Activated B cell treated with CpG ODN at 0.5 μM for 24 hours (primary cell): ENCODE measurements at regions not wholly inside any gene's neighbourhood (a gene's known extent, or its start where the extent isn't known, plus 50 kb on each side); places are given as distances from the start of the nearest gene placed in this dataset.

Experiments
- ATAC-seq: fragments of 200-7000 bp; cut with Tn5 transposase; one replicate; pipeline ENCODE4 v1.10.0; 2021; ENCODE audit warnings: low read depth, mild to moderate bottlenecking, moderate library complexity
- CTCF ChIA-PET: fragments of 350-600 bp; sonication (Branson Sonifier 250); formaldehyde crosslinking; loops from one replicate; lab custom pipeline; 2021; ENCODE audit warnings: antibody characterized with exemption; lab: Charles Lee
- POLR2A ChIA-PET: fragments of 350-600 bp; sonication (Branson Sonifier 250); formaldehyde crosslinking; loops from one replicate; lab custom pipeline; 2021; ENCODE audit warnings: antibody characterized with exemption; lab: Charles Lee
- DNase-seq: peaks from one replicate; pipeline ENCODE4 v3.0.0; 2022
- H3K27ac Mint-ChIP-seq: one replicate; pipeline ENCODE4 v1.8.0; 2020; ENCODE audit warnings: mixed read lengths
- H3K27me3 Mint-ChIP-seq: one replicate; pipeline ENCODE4 v1.8.0; 2021; ENCODE audit warnings: mixed read lengths
- H3K36me3 Mint-ChIP-seq: one replicate; pipeline ENCODE4 v1.8.0; 2021; ENCODE audit warnings: low read depth, mixed read lengths
- H3K4me1 Mint-ChIP-seq: one replicate; pipeline ENCODE4 v1.8.0; 2021; ENCODE audit warnings: mixed read lengths
- H3K4me3 Mint-ChIP-seq: one replicate; pipeline ENCODE4 v1.8.0; 2020; ENCODE audit warnings: mild to moderate bottlenecking, mixed read lengths
- H3K9me3 Mint-ChIP-seq: one replicate; pipeline ENCODE4 v1.8.0; 2020; ENCODE audit warnings: mixed read lengths
- intact Hi-C: fragments of 100-400 bp; cut with micrococcal nuclease; formaldehyde crosslinking; loops from one replicate; pipeline ENCODE4 v1.15.1; 2024
- TF ChIP-seq, protein P1 (sequence below): fragments of 200-600 bp; IDR thresholded peaks from one replicate; pipeline ENCODE4 v1.8.0; 2022; ENCODE audit warnings: antibody characterized with exemption, mild to moderate bottlenecking

DNA sequence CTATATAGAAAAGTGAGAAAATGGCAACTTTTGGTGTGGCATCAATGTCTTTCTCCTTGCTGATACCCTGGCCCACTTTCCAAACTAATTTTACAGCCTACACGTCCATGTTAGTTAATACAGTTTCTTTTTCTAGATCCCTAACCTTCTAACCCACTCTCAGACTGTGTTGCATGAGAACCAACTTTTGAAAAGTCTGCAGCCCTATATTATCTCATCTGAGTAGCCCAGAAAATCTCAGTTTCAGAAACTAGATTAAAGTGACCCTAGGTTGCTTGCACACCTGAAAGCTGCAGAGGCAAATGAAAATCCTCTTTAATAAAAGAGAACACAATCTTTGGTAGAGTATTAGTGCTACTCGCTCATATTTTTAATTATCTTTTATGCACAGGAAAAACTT is 371.6 kb upstream of the EMCN start:
- H3K36me3 Mint-ChIP-seq: peaks cover 5% of the 10 kb centered on the region
- CTCF ChIA-PET: no interaction called here
- DNase-seq (no peak), ATAC-seq (no peak)
- no peak overlapping the region for H3K27ac Mint-ChIP-seq
- TF ChIP-seq, protein P1, sequence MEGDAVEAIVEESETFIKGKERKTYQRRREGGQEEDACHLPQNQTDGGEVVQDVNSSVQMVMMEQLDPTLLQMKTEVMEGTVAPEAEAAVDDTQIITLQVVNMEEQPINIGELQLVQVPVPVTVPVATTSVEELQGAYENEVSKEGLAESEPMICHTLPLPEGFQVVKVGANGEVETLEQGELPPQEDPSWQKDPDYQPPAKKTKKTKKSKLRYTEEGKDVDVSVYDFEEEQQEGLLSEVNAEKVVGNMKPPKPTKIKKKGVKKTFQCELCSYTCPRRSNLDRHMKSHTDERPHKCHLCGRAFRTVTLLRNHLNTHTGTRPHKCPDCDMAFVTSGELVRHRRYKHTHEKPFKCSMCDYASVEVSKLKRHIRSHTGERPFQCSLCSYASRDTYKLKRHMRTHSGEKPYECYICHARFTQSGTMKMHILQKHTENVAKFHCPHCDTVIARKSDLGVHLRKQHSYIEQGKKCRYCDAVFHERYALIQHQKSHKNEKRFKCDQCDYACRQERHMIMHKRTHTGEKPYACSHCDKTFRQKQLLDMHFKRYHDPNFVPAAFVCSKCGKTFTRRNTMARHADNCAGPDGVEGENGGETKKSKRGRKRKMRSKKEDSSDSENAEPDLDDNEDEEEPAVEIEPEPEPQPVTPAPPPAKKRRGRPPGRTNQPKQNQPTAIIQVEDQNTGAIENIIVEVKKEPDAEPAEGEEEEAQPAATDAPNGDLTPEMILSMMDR: no peak
- H3K4me1 Mint-ChIP-seq: no peaks in the 10 kb centered on the region
- no peak overlapping the region for H3K4me3 Mint-ChIP-seq
- H3K27me3 Mint-ChIP-seq: peaks cover 6% of the 10 kb centered on the region
- intact Hi-C loops: no loop called here
- POLR2A ChIA-PET: no interaction called here
- peaks cover 30% of the 10 kb centered on the region for H3K9me3 Mint-ChIP-seq

DNA sequence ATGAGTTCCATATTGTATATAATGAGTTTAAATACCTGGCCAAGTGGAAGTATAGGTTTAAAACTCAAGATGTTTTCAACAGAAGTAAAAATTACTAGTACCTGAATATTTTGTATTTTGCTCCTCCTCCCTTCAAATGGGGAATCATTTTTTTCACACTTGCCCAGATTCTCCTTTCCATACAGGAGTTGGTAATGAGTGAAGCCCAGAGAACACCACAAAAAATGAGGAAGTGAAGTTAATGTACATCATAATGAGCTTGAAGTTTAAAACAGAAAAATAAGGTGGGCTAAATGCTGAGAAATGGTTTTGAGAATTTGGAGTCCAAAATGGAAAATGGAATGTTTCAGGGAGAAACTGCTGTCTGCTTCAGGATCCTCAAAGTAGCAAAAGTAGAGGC is 364.8 kb upstream of the EMCN start:
- ATAC-seq: no peak
- ChIA-PET CTCF (no interaction called here), POLR2A (no interaction called here)
- intact Hi-C loops: no loop called here
- H3K4me1 Mint-ChIP-seq: no peaks in the 10 kb centered on the region
- peaks cover 25% of the 10 kb centered on the region for H3K9me3 Mint-ChIP-seq
- H3K27me3 Mint-ChIP-seq: peaks cover 9% of the 10 kb centered on the region
- no peak overlapping the region for H3K27ac Mint-ChIP-seq
- DNase-seq: no peak
- H3K36me3 Mint-ChIP-seq: no peaks in the 10 kb centered on the region
- H3K4me3 Mint-ChIP-seq: no peak overlapping the region
- TF ChIP-seq, protein P1: no peak

DNA sequence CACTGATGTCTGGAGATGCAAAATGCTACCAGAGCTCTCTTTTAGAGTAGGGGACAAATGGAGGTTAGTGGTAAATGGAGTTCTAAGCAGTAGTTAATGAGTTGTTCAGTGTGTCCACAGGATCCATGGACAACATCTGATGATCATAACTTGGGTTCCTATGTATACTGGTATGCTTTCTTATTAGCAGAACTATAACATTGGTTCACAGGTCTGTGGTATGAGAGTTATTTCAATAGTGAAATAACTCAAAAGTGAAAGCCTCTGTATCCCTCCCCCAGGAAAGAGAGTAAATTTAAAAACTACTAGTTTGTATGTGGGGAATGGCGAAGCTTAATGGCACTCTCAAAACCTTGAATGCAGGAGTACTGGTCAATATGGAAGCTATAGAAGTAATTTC is 363.5 kb upstream of the EMCN start:
- Mint-ChIP-seq H3K4me1 (no peaks in the 10 kb centered on the region), H3K36me3 (no peaks in the 10 kb centered on the region), H3K27ac (no peak overlapping the region), H3K9me3 (peaks cover 12% of the 10 kb centered on the region), H3K27me3 (peaks cover 3% of the 10 kb centered on the region), H3K4me3 (no peak overlapping the region)
- CTCF ChIA-PET: no interaction called here
- ATAC-seq (no peak), DNase-seq (no peak)
- intact Hi-C loops: no loop called here
- POLR2A ChIA-PET: no interaction called here
- TF ChIP-seq, protein P1: no peak

DNA sequence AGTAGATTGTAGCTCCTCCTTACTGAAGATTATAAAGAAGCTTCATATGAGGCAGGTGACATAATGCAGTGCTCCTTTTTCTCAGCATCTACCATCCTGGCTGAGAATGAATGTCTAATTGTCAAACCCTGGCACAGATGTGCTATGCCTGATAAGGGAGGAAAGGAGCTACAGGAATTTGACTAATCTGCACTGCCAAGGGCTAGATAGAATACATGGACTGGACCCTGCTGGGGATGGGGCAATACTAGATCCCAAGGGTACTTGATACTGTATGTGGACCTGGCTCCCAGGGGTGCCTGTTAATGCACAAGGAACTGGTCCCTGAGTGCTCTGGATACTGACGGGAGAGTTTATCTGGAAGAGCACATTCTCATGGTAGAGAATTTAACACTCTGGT is 362.2 kb upstream of the EMCN start:
- POLR2A ChIA-PET: no interaction called here
- Mint-ChIP-seq H3K36me3 (no peaks in the 10 kb centered on the region), H3K27ac (no peak overlapping the region), H3K9me3 (no peaks in the 10 kb centered on the region), H3K4me3 (no peak overlapping the region), H3K27me3 (peaks cover 3% of the 10 kb centered on the region), H3K4me1 (no peaks in the 10 kb centered on the region)
- TF ChIP-seq, protein P1: no peak
- DNase-seq (no peak), ATAC-seq (no peak)
- intact Hi-C loops: no loop called here
- CTCF ChIA-PET: no interaction called here

DNA sequence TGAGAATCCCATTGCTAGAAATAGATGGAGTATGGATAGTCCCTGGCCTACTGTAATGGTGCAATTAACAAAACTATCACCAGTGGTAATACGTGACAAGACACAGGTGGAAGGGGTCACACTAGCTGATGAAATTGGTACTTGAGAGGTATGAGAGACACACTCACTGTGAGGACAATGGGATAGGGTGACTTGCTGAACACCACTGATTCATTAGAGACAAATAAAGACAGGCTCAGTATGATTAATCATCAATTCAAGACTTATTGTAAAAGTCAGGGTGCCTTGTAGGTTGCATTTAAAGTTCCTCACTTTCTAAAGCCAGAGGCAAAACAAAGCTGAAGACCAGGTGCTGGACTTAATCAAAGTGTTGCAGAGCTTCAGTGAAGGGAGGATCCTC is 361.6 kb upstream of the EMCN start:
- TF ChIP-seq, protein P1: no peak
- CTCF ChIA-PET: no interaction called here
- POLR2A ChIA-PET: no interaction called here
- no peak for DNase-seq
- Mint-ChIP-seq H3K4me1 (no peaks in the 10 kb centered on the region), H3K4me3 (no peak overlapping the region), H3K27me3 (peaks cover 3% of the 10 kb centered on the region), H3K9me3 (no peaks in the 10 kb centered on the region), H3K27ac (no peak overlapping the region), H3K36me3 (no peaks in the 10 kb centered on the region)
- ATAC-seq: no peak
- intact Hi-C loops: no loop called here
